Right ventricle myocardium inferior (tissue), 1 donor: ENCODE measurements at regions not wholly inside any gene's neighbourhood (a gene's known extent, or its start where the extent isn't known, plus 50 kb on each side); places are given as distances from the start of the nearest gene placed in this dataset.
"Not testable (repeated sequence)": the region's sequence is repeated elsewhere in the genome, so short reads cannot be mapped to it uniquely, and the experiment has no call there.

ENCODE experiments used
- ATAC-seq: fragments of 200-7000 bp; cut with Tn5 transposase; one replicate; pipeline ENCODE4 v1.9.1; 2020; ENCODE audit warnings: mild to moderate bottlenecking, moderate library complexity
- DNase-seq: peaks from one replicate; pipeline ENCODE4 v3.0.0; 2021; ENCODE audit errors: missing footprints
- intact Hi-C: fragments of 100-400 bp; cut with DNase I; formaldehyde crosslinking; loops from one replicate; pipeline ENCODE4 v1.11.0; 2022
- donor health status: DM: no; HTN: yes; CAD: no; lungs with severe emphysema.

DNA sequence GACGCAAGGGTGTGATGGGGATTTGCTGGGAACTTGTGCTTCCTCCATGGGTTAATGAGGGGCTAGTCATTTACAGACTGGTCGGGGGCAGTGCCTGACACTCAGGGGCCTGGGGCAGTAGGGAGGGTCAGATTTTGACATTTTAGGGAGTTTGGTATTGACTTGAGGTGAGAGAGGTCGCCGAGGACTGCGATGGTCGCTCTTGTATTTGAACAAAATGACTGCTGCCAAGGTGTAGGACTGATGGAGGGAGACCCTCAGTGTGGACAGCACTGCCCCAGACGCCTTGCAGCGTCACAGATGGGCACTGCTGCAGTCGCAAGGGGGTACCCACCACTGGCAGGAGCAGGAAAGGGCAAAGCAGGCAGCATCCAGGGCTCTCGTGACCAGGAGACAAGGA lies 182.9 kb downstream of the RTP5 start:
- intact Hi-C loops: no loop called here
- ATAC-seq: no peak
- DNase-seq: no peak

DNA sequence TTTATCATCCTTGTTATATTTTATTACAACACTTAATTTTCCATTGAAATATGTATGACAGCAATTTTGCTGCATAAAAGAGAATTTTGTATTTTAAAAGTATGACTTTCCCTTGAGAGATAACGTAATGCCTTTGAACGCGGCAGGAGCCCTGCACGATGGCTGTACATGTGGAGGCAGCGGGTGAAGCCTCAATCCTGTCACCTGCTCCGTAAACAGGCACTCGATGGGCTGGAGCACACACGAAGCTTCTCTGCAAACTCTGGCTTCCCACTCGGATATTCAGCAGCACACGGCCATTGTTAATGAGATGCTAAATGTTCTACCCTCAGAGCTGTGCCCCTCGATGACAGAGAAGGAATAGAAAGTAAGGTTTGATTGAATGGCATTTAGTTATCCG lies 184.4 kb downstream of the RTP5 start:
- intact Hi-C loops: no loop called here
- ATAC-seq: no peak
- DNase-seq: no peak

DNA sequence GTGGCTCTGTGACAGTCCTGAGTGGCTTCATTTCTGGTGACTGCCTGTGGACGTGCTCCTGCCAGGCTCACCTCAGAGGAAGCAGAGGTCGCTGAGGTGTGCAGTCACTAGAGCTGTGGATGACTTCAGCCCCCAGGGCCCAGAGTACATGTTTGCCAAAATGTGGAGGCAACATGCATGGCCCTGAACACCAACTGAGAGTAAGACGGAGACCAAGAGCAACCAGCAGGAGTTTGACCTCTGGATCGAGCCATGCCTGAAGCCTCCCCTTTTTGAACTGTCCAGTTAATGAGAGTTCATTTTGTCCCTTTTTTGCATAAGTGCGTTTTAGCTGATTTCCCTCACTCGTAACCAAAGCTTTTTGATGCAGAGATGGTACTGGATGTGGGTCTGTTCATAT lies 184.9 kb downstream of the RTP5 start:
- ATAC-seq (no peak), DNase-seq (no peak)
- intact Hi-C loops: no loop called here

DNA sequence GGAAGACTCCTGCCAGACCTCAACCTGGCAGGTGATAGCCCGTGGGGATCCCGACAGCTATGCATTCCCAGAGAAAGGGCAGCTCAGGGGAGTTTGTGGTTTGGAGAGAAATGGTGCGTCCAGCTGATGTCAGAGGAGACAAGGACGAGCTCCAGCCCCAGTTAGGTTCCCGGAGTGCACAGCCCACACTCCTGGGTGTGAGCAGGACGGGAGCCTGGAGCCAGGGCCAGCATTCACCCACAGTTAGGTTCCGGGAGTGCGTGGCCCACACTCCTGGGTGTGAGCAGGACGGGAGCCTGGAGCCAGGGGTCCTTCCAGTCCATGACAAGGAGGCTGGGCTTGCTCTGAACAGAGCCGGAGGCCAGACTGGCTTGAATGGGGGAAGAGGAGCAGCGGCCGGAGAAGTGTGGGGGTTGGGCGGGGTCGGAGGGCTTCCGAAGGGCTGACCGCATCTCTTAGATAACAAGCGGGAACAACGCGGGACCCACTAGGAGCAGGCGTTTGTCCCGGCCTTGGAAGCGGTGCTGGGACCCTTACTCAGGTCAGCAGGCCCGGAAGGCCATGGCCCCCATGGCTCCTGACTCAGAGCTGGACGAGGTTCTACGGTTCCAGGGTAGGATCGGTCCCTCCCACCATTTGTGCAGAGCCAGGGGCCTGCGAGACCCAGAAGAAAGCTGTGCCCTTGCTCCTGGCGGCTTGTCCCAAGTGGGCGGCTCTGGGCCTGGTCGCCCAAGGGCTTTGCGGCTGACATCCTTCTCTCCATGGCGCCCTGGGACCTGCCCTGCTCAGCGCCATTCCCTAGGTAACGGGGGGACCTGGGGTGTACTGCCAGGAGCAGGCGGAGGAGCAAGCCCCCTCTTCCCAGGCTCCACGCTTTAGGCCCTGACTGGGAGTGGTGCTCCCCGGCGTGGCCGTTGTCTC lies 185.6 kb downstream of the RTP5 start:
- DNase-seq: no peak
- no peak for ATAC-seq
- intact Hi-C loops: no loop called here

DNA sequence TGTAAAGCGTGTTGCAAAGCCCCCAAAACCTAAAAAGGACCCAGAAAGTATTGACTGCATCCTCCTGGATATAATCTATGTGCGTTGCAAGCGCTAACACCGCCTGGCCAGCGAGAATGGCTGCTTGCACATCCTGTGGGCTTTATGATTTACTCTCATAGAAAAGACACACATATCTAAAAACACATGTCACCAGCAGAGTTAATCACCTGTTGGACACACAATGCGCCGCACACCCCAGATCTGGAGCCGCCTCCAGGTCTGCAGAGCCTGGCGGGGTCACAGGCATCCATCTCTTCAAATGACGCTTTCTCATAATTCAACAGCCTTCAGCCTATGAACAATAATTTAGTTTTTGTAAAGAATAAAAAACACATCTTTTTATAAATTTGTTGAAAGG lies 186.5 kb downstream of the RTP5 start:
- intact Hi-C loops: no loop called here
- ATAC-seq: no peak
- DNase-seq: no peak

DNA sequence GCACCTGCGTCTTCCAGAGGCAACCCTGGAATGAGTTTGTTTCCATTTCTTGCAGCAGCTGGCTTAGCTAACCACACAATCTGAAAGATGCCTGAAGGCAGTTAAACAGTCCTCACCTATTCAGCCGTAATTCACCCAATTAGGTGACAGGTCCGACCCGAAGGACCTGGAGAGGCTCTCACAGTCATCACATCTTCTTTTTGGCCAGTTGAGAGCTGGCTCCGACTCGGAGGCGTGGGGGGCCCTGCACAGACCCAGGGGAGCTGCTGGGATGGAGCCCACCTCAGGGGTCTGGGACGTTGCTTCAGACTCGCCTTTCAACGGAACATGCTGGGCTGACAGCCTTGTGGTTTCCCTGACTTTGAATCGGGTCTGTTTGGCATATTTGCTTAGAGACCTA lies 187.3 kb downstream of the RTP5 start:
- intact Hi-C loops: no loop called here
- ATAC-seq (no peak), DNase-seq (no peak)

DNA sequence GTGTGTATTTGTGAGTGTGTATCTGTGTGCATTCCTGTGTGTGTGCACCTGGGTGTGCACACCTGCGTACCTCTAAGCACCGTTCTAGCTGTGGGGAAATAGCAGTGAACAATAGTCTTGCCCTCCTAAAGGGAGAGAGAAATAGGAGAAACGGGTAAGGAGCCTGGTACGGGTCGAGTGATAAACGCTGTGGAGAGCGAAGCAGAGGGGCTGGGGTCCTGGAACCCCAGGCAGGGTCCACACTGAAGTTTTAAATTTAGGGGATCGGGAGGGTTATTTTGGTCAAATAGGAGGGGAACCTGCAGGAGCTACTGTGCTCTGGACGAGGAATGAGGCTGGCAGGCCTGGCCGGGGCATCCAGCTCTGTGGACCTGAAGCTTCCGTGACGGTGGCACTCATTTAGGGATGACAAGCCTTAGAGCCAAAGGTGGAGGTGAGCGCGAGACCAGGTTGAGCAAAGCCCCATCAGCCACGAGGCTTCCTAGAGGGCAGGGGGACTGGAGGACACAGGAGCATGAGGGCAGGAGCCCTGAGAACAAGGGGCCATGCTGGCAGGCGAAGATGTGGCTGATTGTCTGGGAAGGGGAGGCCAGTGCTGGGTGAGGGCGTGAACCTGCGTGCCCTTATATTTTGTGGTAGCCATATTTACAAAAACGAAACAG lies 188.0 kb downstream of the RTP5 start:
- no peak for DNase-seq
- intact Hi-C loops: no loop called here

DNA sequence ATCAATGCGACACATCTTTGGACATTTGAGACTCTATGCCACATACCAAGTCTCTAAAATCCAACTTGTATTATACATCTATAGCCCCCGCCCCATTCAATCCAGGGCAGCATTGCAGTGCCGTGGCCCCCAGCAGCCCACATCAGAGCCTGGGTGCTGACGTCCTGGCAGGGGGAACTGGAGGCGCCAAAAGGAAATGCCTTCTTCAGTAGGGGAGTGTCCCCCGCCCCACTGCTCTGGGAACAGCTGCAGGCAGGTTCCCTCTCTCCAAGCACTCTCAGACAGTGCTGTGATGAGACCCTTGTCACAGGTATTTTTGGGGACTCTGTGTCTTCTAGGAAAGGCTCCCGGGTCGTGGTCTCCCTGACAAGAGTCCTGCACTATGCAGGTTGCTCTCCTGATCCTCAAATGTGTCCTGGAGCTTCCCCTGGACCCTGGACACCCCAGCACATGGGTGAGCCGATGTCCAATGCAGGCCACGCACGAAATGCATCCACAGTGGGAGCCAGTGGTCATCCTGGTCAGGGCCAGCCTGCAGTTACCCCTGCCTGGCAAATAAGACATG lies 188.7 kb downstream of the RTP5 start:
- intact Hi-C loops: no loop called here
- DNase-seq: no peak
- ATAC-seq: no peak

More for the DNA sequence above, 188.0 kb downstream of the RTP5 start:
- no peak for ATAC-seq

DNA sequence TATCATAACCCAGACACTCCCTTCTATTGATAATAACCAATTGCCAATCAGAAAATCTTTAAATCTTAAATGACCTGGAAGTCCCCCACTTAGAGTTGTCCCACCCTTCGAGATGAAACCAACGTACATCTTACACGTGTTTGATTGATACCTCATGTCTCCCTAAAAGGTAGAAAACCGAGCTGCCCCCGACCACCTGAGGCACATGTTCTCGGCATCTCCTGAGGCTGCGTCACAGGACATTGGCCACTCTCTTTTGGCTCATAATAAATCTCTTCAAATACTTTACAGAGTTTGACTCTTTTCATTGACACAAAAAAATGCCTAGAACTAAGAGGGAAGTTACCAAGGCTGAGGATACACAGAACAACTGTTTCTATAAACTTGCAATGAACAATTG lies 190.0 kb downstream of the RTP5 start:
- ATAC-seq: no peak
- no peak for DNase-seq
- intact Hi-C loops: no loop called here

DNA sequence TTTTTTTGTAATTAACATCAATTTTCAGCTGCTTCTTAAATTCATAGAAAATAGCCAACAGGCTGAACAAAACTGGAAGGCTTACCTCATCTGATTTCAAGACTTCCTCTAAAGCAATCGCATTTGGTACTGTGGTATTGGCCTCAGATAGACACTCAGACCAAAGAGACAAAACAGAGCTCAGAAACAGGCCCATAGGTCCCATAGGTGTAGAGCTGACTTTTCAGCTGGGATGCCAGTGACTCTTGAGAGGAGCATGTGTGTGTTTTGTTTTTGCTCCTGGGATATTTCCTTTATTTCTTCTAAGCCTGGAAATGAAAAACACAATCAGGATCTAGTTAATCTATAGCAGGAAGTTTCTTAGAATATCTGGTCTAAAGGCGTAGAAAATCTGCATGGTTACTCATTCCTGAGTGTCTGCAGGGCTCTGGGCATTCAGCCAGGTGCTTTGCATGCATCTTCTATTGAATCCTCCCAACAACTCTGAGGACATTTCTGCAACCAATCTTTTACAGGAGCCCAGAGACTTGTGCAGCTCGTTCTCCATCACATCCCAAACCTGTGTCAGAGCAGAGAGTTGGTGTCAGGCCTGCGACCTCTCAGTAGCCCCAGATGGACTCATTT lies 190.8 kb downstream of the RTP5 start:
- intact Hi-C loops: no loop called here
- DNase-seq (no peak), ATAC-seq (no peak)

DNA sequence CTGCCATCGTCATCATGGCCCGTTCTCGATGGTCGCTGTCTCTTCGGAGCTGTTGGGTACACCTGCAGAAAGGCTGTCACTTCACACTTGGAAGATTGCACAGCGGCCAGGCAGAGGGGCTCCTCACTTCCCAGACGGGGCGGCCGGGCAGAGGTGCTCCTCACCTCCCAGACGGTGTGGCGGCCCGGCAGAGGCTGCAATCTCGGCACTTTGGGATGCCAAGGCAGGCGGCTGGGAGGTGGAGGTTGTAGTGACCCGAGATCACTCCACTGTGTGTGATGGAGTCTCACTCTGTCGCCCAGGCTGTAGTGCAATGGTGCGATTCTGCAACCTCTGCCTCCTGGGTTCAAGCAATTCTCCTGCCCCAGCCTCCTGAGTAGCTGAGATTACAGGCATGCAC lies 192.4 kb downstream of the RTP5 start:
- DNase-seq, ATAC-seq, intact Hi-C loops: not testable (repeated sequence)

DNA sequence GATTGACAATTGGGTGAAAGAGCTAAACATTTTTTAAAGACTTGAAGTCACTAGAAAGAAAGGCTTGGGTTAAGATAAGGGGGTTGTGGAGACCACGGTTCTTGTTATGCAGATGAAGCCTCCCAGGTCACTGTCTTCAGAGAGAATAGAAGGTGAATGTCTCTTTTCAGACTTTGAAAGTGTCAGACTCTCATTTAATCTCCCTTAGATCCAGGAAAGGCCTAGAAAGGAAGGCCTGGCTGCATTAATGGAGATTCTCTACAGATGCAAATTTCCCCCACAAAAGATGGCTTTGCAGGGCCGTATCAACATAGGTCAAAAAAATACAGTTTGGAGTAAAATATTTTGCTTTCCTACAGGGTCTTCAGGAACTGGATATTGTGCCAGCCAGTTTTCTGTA lies 193.9 kb downstream of the RTP5 start:
- DNase-seq (no peak), ATAC-seq (no peak)
- intact Hi-C loops: no loop called here

DNA sequence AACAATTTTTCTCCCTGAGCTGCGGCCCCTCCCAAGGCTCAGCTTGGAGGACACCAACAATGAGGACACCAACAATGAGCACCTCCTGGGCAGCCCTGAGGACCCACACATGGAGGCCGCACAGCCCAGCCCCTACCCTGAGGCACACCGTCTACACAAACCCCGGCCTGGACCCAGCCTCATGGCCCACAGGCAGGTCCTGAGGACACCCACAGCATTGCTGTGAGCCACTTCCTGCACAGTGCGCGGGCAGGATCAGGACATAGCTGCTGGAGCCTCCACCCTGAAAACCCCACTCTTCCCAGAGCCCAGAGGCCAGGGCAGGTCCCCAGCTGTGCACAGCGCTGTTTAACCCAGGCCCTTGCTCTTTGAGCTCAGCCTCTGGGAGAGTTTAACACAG lies 194.3 kb downstream of the RTP5 start:
- intact Hi-C loops: no loop called here
- ATAC-seq: no peak
- DNase-seq: no peak

DNA sequence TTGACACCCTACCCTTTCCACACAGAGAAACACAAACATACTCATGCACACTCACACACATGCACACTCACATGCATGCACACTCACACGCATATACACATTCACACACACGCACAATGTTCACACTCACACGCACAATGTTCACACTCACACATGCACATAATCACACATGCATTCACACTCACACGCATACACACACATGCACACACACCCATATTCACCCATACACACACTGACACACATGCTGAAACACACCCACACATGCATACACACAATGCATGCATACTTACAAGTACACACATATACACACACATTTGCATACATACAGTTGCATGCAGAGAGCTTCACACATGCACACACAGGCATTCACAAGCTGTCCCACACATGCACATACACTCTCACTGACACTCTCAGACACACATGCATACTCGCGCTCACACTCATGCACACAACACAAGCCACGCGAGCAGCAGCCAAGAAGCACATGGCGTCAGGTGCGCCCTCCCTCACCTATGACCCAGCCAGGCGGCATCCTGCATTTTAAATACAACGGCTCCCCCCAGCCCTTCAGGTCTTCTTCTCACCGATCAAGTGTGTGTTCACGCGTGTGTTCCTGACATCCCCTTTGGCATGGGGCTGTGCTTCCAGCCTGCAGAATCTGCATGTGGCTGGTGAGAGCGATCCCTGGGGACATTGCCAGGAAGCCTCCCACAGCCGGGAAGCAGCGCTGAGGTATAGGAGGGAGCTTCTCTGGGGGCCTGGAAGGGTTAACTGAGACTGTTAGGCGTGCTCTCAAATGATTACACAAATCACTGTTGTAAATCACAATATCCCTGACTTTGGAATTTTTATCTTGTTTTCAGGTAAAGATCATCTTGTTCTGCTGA lies 195.1 kb downstream of the RTP5 start:
- DNase-seq (no peak), ATAC-seq (no peak)
- intact Hi-C loops: no loop called here

DNA sequence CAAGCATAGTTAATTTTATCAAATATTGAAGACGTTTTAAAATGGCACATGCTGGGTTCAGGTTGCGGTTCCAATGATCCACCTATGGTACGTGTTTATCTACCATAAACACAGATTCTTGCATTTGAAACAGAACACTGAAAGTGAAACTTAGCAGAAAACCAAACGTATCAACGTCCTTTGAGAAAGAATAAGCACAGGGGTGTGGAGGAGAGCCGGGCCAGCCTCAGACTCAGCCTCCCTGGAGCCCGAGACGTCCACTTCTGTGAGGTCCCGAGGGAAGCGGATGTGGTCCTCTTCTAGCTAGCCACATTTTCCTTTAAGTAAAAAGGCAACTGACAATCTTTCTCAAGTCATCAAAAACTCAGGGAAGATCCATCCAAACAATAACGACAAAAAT lies 195.9 kb downstream of the RTP5 start:
- ATAC-seq (no peak), DNase-seq (no peak)
- intact Hi-C loops: no loop called here

DNA sequence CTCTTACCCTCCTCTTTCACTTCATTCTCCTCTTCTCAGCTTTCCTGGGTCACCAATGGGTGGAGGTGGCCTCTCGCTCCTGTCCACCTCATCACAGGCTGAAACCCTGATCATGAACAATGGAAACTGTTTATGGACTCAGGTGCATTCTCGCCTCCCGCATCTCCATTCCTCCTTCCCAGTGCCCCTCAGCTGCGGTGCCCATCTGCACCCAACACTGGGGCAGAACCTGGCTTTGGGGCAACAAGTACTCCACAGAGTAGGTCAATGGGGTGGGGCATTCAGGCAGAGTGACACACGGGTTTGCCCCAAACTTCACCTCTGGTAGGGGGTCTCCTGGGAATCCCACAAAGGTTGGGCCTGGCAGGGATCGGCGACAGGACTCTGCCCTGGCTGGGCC lies 199.5 kb downstream of the RTP5 start:
- no peak for DNase-seq
- intact Hi-C loops: no loop called here
- no peak for ATAC-seq

DNA sequence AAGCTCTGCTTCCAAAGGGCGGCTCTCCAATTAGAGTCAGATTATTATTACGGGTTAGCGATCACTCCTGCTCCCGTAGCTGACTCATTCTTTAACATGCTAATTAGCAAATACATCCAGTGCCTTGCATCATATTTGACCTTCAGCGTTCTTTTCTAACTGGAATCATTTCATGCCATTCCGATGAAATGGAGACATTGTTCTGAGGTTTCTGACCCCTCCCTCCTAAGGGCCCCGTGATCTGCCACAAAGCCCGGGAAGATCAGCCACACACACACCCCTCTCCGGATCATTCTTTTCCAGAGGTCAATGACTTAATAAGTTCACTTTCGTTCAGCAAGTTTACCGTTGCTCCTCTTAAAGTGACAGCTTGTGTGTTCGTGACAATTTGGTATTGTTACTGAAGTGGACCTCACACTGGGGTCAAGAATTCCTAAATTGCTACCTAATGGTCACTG lies 200.4 kb downstream of the RTP5 start:
- intact Hi-C loops, DNase-seq: not testable (repeated sequence)
- peak; percentile 26 for ATAC-seq

DNA sequence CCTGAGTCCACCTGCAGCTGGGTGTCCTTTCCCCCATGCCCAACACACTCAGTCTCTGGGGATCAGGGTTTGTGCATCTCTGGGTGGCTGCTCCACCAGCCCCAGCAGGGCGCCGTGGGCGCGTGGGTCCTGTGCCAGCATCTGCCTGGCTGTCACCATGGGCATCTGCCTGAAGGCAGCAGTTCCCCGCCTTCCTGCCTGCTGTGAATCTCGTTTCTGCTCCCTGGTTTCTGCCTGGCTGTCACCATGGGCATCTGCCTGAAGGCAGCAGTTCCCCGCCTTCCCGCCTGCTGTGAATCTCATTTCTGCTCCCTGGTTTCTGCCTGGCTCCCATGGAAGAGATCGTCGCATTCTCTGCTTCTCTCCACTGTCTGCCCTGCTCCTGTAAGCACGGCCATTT lies 201.2 kb downstream of the RTP5 start:
- intact Hi-C loops, DNase-seq: not testable (repeated sequence)
- peak; percentile 40 for ATAC-seq

DNA sequence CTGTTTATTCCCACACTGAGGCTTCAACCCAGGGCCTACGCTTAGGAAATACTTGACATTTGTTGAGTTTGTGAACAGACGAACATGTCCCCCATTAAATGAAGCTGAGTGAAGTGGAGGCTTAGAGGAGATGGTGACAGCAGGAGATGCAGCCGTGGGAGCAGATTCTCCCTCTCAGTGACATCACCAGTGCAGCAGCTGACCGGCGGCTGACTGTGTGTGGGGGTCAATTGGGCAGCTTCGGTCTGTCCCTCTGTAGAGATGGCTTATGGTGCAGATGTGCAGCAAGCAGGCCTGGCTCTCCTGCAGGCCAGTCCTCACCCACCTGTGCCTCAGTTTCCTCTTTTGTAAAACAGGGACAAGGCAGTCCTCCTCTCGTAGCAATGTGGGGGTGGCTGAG lies 201.8 kb downstream of the RTP5 start:
- ATAC-seq, DNase-seq, intact Hi-C loops: not testable (repeated sequence)
